ENCODE measurements at regions not wholly inside any gene's neighbourhood (a gene's known extent, or its start where the extent isn't known, plus 50 kb on each side); places are given as distances from the start of the nearest gene placed in this dataset.

GRCh38 chr5:17327048-17327625, 109.7 kb downstream of the BASP1 start:
- TF ChIP-seq, protein P1, sequence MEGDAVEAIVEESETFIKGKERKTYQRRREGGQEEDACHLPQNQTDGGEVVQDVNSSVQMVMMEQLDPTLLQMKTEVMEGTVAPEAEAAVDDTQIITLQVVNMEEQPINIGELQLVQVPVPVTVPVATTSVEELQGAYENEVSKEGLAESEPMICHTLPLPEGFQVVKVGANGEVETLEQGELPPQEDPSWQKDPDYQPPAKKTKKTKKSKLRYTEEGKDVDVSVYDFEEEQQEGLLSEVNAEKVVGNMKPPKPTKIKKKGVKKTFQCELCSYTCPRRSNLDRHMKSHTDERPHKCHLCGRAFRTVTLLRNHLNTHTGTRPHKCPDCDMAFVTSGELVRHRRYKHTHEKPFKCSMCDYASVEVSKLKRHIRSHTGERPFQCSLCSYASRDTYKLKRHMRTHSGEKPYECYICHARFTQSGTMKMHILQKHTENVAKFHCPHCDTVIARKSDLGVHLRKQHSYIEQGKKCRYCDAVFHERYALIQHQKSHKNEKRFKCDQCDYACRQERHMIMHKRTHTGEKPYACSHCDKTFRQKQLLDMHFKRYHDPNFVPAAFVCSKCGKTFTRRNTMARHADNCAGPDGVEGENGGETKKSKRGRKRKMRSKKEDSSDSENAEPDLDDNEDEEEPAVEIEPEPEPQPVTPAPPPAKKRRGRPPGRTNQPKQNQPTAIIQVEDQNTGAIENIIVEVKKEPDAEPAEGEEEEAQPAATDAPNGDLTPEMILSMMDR (IDR thresholded peaks at IDR 0.05) = no peak
- no peak for TF ChIP-seq POLR2A (IDR thresholded peaks at IDR 0.05)

Measured in tibial nerve (tissue), 3 donors.